ENCODE measurements at regions not wholly inside any gene's neighbourhood (a gene's known extent, or its start where the extent isn't known, plus 50 kb on each side); places are given as distances from the start of the nearest gene placed in this dataset.

GRCh38 chr2:105600602-105600948 lies 144.1 kb upstream of the NCK2 start:
- TF ChIP-seq EP300 (IDR thresholded peaks at IDR 0.05) = no peak
- TF ChIP-seq, protein P1, sequence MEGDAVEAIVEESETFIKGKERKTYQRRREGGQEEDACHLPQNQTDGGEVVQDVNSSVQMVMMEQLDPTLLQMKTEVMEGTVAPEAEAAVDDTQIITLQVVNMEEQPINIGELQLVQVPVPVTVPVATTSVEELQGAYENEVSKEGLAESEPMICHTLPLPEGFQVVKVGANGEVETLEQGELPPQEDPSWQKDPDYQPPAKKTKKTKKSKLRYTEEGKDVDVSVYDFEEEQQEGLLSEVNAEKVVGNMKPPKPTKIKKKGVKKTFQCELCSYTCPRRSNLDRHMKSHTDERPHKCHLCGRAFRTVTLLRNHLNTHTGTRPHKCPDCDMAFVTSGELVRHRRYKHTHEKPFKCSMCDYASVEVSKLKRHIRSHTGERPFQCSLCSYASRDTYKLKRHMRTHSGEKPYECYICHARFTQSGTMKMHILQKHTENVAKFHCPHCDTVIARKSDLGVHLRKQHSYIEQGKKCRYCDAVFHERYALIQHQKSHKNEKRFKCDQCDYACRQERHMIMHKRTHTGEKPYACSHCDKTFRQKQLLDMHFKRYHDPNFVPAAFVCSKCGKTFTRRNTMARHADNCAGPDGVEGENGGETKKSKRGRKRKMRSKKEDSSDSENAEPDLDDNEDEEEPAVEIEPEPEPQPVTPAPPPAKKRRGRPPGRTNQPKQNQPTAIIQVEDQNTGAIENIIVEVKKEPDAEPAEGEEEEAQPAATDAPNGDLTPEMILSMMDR (IDR thresholded peaks at IDR 0.05) = no peak
- TF ChIP-seq POLR2A (IDR thresholded peaks at IDR 0.05; ENCODE audit: low read depth) = no peak
- no peak for TF ChIP-seq POLR2AphosphoS5 (IDR thresholded peaks at IDR 0.05)

Measured in esophagus muscularis mucosa (tissue), 4 donors.